Adipocyte (in vitro differentiated cells): ENCODE measurements at regions not wholly inside any gene's neighbourhood (a gene's known extent, or its start where the extent isn't known, plus 50 kb on each side); places are given as distances from the start of the nearest gene placed in this dataset.

ENCODE experiments used
- DNase-seq: peaks from one replicate; pipeline ENCODE4 v3.0.0-alpha.2; 2015; ENCODE audit warnings: low read depth
- H3K27me3 ChIP-seq: replicated peaks from 2 replicates; pipeline ENCODE4 v1.7.0; 2013; ENCODE audit warnings: mild to moderate bottlenecking, low read length, moderate library complexity; ENCODE audit not compliant: control insufficient read depth, insufficient read depth
- H3K36me3 ChIP-seq: 2 replicates; pipeline ENCODE4 v1.7.0; 2013; ENCODE audit warnings: low read length, mild to moderate bottlenecking, moderate library complexity; ENCODE audit not compliant: control insufficient read depth, insufficient read depth, severe bottlenecking
- H3K4me1 ChIP-seq: 2 replicates; pipeline ENCODE4 v1.7.0; 2013; ENCODE audit warnings: mild to moderate bottlenecking, low read length, moderate library complexity; ENCODE audit not compliant: control insufficient read depth, insufficient read depth
- H3K4me3 ChIP-seq: 2 replicates; pipeline ENCODE4 v1.7.0; 2013; ENCODE audit warnings: mild to moderate bottlenecking, low read length, moderate library complexity
- H3K9ac ChIP-seq: 2 replicates; pipeline ENCODE4 v1.7.0; 2013; ENCODE audit warnings: mild to moderate bottlenecking, low read length, moderate library complexity
- H3K9me3 ChIP-seq: 2 replicates; pipeline ENCODE4 v1.7.0; 2013; ENCODE audit warnings: mild to moderate bottlenecking, low read length, moderate library complexity; ENCODE audit not compliant: control insufficient read depth

GRCh38 chr19:31140717-31141116, 208.5 kb downstream of the TSHZ3 start:
- Histone ChIP-seq H3K4me1 (peaks cover 13% of the 10 kb centered on the region), H3K27me3 (no peaks in the 10 kb centered on the region), H3K9ac (no peak overlapping the region), H3K9me3 (no peaks in the 10 kb centered on the region), H3K36me3 (no peaks in the 10 kb centered on the region), H3K4me3 (no peak overlapping the region)
- DNase-seq: no peak

GRCh38 chr19:31139871-31140505, 209.2 kb downstream of the TSHZ3 start:
- no peak overlapping the region for H3K9ac ChIP-seq
- H3K4me1 ChIP-seq: peaks cover 11% of the 10 kb centered on the region
- no peaks in the 10 kb centered on the region for H3K9me3 ChIP-seq
- H3K36me3 ChIP-seq: no peaks in the 10 kb centered on the region
- H3K4me3 ChIP-seq: no peak overlapping the region
- DNase-seq: peak; percentile 80
- H3K27me3 ChIP-seq: no peaks in the 10 kb centered on the region

- no peak overlapping the region for H3K9ac ChIP-seq
- H3K36me3 ChIP-seq: no peaks in the 10 kb centered on the region
- peaks cover 11% of the 10 kb centered on the region for H3K4me1 ChIP-seq
- no peak overlapping the region for H3K4me3 ChIP-seq
- no peak for DNase-seq
- H3K27me3 ChIP-seq: no peaks in the 10 kb centered on the region
- no peaks in the 10 kb centered on the region for H3K9me3 ChIP-seq
Observed at GRCh38 chr19:31138077-31138476, 211.2 kb downstream of the TSHZ3 start.

- H3K4me1 ChIP-seq: peaks cover 15% of the 10 kb centered on the region
- no peaks in the 10 kb centered on the region for H3K9me3 ChIP-seq
- H3K9ac ChIP-seq: no peak overlapping the region
- H3K36me3 ChIP-seq: no peaks in the 10 kb centered on the region
- no peaks in the 10 kb centered on the region for H3K27me3 ChIP-seq
- peak; percentile 31 for DNase-seq
- H3K4me3 ChIP-seq: no peak overlapping the region
Observed at GRCh38 chr19:31135841-31136240, 213.4 kb downstream of the TSHZ3 start.

GRCh38 chr19:31132753-31133110, 216.5 kb downstream of the TSHZ3 start:
- H3K9ac ChIP-seq: no peak overlapping the region
- no peak overlapping the region for H3K4me3 ChIP-seq
- peaks cover 12% of the 10 kb centered on the region for H3K4me1 ChIP-seq
- no peaks in the 10 kb centered on the region for H3K27me3 ChIP-seq
- DNase-seq: no peak
- no peaks in the 10 kb centered on the region for H3K36me3 ChIP-seq
- no peaks in the 10 kb centered on the region for H3K9me3 ChIP-seq

GRCh38 chr19:31128291-31128690, 220.9 kb downstream of the TSHZ3 start:
- H3K9ac ChIP-seq: peak overlapping the region; percentile 74
- peaks cover 21% of the 10 kb centered on the region for H3K4me1 ChIP-seq
- H3K4me3 ChIP-seq: no peak overlapping the region
- H3K36me3 ChIP-seq: no peaks in the 10 kb centered on the region
- no peaks in the 10 kb centered on the region for H3K9me3 ChIP-seq
- H3K27me3 ChIP-seq: no peaks in the 10 kb centered on the region
- DNase-seq: no peak

- peak overlapping the region; percentile 42 for H3K4me3 ChIP-seq
- peaks cover 17% of the 10 kb centered on the region for H3K4me1 ChIP-seq
- H3K9ac ChIP-seq: peak overlapping the region; percentile 74
- no peaks in the 10 kb centered on the region for H3K9me3 ChIP-seq
- H3K27me3 ChIP-seq: no peaks in the 10 kb centered on the region
- DNase-seq: peak; percentile 87
- no peaks in the 10 kb centered on the region for H3K36me3 ChIP-seq
Observed at GRCh38 chr19:31127134-31127967, 221.9 kb downstream of the TSHZ3 start.

- Histone ChIP-seq H3K27me3 (no peaks in the 10 kb centered on the region), H3K36me3 (no peaks in the 10 kb centered on the region), H3K9ac (no peak overlapping the region), H3K9me3 (no peaks in the 10 kb centered on the region), H3K4me3 (no peak overlapping the region), H3K4me1 (peaks cover 17% of the 10 kb centered on the region)
- no peak for DNase-seq
Observed at GRCh38 chr19:31126236-31126635, 223.0 kb downstream of the TSHZ3 start.

GRCh38 chr19:31125071-31125470, 224.2 kb downstream of the TSHZ3 start:
- Histone ChIP-seq H3K4me3 (no peak overlapping the region), H3K36me3 (no peaks in the 10 kb centered on the region), H3K9me3 (no peaks in the 10 kb centered on the region), H3K4me1 (peaks cover 17% of the 10 kb centered on the region), H3K27me3 (no peaks in the 10 kb centered on the region), H3K9ac (no peak overlapping the region)
- no peak for DNase-seq

- Histone ChIP-seq H3K4me3 (no peak overlapping the region), H3K4me1 (no peaks in the 10 kb centered on the region), H3K9ac (no peak overlapping the region), H3K9me3 (no peaks in the 10 kb centered on the region), H3K36me3 (no peaks in the 10 kb centered on the region), H3K27me3 (no peaks in the 10 kb centered on the region)
- no peak for DNase-seq
Observed at GRCh38 chr19:31121501-31121900, 227.7 kb downstream of the TSHZ3 start.

- Histone ChIP-seq H3K4me3 (no peak overlapping the region), H3K27me3 (no peaks in the 10 kb centered on the region), H3K36me3 (no peaks in the 10 kb centered on the region), H3K4me1 (no peaks in the 10 kb centered on the region), H3K9me3 (no peaks in the 10 kb centered on the region), H3K9ac (no peak overlapping the region)
- DNase-seq: no peak
Observed at GRCh38 chr19:31120952-31121351, 228.3 kb downstream of the TSHZ3 start.
